ENCODE measurements at regions not wholly inside any gene's neighbourhood (a gene's known extent, or its start where the extent isn't known, plus 50 kb on each side); places are given as distances from the start of the nearest gene placed in this dataset.
"Not testable (repeated sequence)": the region's sequence is repeated elsewhere in the genome, so short reads cannot be mapped to it uniquely, and the experiment has no call there.

DNA sequence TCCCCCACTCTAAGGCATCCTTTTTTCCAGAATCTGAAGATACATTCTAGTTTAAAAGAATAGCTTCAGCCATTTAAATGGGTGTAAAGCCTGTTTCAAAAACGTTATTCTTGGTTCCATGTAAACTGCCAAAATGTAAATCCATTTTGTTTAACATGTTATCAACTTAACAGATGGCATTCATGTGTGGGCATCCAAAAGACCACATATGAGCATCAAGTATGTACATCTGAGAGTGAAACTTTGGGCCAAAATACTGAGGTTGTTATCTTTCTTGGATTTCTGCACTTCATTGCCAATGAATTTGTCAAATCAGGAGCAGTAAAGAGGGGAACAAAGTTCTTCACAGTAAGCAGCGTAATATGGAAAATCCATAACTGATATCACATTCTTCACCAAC, 395.4 kb downstream of the ZNF804A start:
- no peak for DNase-seq (ENCODE audit: low read depth, low spot score)

DNA sequence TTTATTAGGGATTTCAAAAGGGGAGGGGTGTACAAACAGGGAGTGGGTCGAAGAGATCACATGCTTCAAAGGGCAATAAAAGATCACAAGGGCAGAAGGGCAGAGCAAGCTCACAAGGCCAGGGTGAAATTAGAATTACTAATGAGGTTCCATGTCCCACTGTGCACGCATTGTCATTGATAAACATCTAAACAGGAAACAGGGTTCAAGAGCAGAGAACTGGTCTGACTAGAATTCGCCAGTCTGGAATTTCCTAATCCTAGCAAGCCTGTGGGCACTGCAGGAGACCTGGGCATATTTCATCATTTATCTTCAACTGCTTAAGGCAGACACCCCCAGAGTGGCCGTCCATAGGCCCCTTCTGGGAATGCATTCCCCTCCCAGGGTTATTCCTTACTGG, 408.2 kb downstream of the ZNF804A start:
- DNase-seq (ENCODE audit: low read depth, low spot score), result no peak

DNA sequence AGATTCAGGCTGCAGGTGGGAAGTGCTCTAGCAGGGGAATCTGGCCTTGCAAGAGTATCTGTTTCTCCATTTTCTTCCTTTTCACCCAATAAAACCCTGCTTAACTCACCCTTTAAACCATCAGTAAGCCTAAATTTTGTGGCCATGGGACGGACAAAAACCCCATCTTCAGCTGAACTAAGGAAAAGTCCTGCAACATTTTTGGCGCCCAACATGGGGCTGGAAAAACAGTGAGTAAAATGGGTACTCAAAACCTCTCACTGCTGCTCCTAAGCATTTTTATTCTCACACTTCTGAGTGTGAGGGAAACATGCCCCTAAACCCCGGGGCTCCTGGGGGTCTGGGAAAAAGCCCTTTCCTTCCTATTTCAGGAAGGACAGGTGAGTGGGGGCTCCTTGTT, 414.3 kb downstream of the ZNF804A start:
- peak; percentile 29 for DNase-seq (ENCODE audit: low read depth, low spot score)

DNA sequence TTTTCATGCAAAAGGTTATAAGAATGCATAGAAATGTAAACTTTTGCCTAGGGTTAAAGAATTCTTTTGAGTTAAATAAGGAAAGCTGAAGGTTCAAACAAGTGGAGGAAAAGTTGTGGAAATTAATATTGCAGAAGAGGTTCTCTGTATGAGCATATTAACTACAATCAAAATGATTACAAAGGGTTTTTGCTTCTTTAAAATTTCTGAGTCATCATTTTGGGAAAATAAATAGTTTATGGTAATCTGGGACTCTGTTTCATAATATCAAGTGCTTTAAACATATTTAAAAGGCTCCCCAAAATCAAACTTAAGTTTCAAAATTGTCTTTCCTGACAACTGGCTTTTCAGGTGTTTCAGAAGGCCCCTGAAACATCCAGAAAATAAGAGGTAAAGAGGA, 415.7 kb downstream of the ZNF804A start:
- DNase-seq (ENCODE audit: low read depth, low spot score), result no peak

DNA sequence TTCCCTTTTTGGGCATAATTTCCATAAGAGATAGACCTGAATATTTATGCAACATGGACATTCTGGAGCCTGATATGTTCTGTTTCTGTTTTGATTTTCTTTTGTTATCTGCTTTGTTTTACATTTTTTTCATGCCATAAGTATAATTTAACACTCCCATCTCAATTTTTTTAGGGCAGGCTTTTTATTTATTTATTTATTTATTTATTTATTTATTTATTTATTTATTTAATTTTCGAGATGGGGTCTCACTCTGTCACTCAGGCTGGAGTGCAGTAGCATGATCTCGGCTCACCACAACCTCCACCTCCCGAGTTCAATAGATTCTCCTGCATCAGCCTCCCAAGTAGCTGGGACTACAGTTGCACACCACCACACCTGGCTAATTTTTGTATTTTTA, 427.6 kb downstream of the ZNF804A start:
- DNase-seq (ENCODE audit: low read depth, low spot score), result not testable (repeated sequence)

DNA sequence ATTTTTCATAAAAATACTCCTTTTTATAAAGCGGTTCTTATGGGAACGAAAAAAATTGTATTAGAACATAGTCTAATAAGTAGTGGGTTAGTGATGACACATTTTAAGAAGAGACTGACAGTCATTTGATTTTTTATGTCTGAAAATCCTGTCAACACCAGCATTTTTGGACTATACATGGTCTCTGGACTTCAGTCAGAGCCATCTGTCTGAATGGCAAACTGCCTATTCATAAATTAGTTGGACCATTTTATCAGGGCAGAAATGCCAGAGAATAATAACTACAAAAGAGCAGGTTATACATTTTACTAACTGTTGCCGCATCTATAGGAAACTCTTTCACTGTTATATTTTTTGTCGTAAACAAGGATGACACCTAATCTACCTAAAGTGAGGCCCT, 437.6 kb downstream of the ZNF804A start:
- no peak for DNase-seq (ENCODE audit: low read depth, low spot score)

DNA sequence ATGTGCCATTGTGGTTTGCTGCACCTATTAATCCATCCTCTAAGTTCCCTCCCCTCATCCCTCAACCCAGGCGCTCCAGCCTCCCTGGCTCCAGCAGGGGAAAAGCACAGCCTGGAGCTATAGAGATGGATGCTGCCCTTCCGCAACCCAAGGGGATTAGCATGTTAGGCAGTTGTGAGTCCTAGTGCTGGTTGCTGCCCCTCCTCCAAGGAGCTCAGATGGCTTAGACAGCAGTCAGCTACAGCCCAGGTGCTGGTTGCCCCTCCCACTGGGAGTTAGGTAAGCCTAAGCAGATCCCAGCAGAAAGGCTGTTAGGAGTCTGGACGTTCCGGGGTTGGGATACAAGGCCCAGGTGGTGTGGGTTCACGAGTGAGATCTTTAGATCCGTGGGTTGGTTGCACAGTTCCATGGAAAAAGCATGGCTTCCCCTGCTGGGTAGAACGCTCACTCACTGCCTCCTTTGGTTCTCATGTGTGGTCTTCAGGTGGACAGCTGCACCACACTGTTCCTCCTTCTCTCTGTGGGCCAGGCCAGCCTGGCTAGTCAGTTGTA, 446.1 kb downstream of the ZNF804A start:
- no peak for DNase-seq (ENCODE audit: low read depth, low spot score)

DNA sequence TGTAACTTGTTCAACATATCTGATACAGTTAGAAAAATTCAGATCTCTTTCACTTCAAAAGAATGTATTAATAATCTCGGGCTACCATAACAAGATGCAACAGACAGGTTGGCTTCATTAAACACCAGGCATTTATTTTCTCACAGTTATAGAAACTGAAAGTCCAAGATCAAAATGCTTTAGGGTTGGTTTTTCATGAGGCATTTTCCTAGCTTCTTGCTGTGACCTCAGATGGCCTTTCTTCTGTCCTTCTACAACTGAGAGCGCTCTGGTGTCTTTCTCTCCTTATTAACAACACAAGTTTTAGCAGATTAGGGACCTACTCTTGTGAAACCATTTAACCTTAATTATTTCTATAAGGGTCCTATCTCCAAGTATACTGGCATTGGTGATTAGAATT, 452.5 kb downstream of the ZNF804A start:
- no peak for DNase-seq (ENCODE audit: low read depth, low spot score)

DNA sequence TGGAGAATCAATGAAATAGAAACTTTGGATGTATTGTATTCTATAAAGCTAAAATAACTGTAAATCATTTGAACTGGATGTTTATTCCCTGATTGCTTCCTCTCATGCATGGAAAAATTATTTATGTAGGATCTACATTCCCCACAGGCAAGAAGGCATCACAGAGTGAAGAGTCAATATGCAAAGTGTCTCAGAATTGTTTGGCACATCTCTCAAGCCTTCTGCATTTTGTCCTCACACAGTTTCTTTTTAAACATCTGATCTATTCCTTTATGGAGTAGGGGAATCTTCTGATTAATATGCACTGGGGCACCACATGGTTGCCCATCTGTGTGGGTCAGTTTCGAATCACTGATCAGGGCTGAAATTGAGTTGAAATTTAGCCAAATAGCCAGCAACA, 465.4 kb downstream of the ZNF804A start:
- no peak for DNase-seq (ENCODE audit: low read depth, low spot score)

DNA sequence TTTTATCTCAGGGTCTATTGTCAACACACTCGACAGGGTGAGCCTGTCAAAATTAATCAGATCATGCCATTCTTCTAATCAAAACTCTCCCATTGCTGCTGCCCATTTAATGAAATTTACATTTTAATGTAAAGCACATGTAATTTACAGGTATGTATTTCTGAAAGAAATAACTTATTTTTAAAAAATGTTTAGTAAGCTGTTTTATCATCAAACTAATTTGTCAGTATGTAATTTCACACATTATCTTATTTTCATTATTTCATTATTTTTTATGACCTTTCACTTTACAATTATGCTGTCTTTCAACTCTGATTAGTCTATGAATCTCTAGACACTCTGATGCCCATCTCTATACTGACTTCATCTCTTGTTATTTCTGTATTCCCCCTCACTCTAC, 467.8 kb downstream of the ZNF804A start:
- DNase-seq (ENCODE audit: low read depth, low spot score), result no peak

DNA sequence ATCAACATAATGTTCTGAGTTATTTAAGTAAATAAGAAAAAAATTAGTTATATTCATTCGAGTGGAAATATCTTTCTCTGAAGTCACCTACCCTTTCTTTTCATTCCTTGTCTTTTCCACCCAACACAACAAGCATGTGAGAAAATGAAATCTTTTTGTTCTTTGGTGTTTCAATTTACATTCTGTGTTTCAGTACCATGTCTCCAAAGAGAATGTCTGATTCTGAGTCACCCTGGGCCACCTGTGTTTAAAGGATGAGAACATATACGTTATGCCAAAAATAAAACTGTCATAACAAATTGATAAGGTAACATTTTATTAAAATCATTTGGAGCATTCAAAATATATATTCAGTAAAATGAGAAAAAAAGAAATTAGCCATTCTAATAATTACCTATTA, 470.8 kb downstream of the ZNF804A start:
- no peak for DNase-seq (ENCODE audit: low read depth, low spot score)

DNA sequence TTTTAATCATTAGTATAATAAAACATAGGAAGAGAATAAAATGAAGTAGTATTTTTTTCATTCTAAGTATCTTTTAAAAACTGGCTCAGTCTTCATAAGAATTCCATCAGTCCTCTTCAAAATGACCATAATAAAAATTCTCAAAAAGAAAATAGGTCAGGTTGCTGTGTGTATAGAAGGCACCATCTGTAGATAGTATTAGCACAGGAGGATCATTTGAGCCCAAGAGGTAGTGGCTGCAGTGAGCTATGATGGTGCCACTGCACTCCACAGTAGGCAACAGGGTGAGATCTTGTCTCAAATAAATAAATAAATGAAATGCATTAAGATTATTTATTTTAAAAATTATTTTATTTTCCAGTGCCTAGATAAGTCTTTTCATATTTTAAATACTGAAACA, 475.8 kb downstream of the ZNF804A start:
- DNase-seq (ENCODE audit: low read depth, low spot score), result no peak

DNA sequence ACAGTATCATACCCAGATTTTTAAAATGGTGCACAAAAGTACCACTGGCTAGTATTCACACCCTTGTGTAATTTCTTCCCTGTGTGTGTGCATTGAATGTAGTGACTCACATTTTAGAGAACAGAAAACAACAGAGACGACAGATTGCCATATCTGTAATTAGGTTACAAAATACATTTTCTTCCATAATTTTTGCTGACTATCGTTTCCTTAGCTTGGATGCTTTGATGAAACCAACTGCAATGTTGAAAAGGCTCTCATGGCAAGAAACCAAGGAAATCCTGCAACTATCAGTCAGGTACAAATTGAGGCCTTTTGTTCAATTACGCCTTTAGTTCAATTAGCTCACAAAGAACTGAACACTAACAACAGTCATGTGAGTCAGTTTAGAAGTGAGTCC, 484.4 kb downstream of the ZNF804A start:
- DNase-seq (ENCODE audit: low read depth, low spot score), result no peak

DNA sequence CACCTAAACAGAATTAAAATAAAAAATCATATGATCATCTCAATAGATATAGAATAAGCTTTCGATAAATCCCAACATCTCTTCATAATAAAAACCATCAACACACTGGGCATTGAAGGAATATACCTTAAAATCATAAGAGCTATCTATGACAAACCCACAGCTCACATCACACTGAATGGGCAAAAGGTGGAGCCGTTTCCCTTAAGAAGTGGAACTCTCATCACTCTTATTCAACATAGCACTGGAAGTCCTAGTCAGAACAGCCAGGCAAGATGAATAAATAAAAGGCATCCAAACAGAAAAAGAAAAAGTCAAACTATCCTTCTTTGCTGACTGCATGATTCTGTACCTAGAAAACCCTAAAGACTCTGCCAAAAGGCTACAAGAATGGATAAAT, 510.3 kb downstream of the ZNF804A start:
- DNase-seq (ENCODE audit: low read depth, low spot score), result no peak

DNA sequence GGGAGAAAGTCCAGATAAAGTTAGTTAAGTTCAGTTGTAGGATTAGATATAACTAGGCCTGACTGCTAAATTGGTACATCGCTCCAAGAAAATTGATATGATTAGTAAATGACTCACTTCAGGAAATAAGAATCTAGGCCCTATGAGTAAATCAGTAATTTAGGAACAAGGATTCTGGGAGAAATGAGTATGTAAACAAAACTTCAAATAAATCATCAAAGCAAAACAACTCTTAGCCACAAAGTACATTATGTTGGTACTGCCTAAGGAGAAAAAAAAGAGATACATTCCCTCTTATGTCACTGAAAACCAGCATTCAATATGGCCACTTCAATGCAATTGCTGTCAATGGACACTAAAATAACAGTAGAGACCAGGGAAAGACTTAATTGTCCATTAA, 529.1 kb downstream of the ZNF804A start:
- DNase-seq (ENCODE audit: low read depth, low spot score), result no peak

DNA sequence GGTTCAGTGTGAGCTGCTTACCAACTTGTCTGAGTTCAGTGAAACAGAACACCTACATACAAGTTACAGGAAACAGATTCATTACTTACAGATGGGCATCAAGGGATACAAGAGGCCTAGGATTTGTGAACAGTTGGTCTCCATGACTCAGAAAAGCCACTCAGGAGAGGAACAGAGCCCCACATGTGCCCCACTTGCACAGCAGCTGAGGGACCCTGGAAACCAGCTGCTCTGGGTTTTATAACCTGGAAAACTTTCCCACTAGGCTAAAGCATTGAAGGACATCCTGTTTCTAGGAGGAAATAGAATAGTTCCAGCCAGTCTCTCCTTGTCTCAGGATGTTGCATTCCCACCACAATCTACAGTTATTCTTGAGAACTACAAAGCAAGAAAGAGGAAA, 530.0 kb downstream of the ZNF804A start:
- DNase-seq (ENCODE audit: low read depth, low spot score), result no peak

DNA sequence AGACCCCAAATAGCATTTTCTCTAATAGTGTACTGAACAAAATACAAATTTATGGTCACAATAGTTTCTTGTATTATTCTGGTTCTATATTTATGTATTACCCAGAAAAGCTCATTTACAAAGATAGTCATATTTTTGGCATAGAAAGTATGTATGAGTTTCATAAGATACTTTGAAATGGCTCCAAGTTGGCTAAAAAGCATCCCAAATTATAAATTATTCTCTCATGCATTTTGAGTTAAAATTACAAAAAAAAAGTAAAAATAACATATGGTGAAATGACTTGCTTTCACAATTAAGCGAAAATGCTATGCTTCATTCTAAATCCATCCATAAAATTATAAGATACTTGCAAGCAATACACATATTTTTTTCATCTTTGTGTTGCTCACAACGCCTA, 530.7 kb downstream of the ZNF804A start:
- DNase-seq (ENCODE audit: low read depth, low spot score), result no peak

DNA sequence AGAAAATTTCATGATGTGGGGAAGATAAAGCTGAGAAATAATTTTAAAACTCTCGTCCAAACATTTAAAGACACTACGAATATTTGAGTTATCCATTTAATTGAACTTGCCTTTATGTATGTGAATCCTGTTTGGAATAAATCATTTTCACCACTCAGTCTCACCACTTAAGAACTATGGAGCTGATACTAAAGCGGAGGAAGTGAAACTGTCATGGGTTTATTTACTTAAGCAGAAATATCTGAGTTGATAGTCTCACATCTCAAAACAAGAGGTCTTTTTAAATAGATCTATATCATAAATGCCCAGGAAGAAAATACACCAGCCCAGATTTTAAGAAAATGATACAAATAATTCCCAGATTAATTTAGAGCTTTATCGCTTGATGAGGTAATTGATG, 532.4 kb downstream of the ZNF804A start:
- no peak for DNase-seq (ENCODE audit: low read depth, low spot score)

DNA sequence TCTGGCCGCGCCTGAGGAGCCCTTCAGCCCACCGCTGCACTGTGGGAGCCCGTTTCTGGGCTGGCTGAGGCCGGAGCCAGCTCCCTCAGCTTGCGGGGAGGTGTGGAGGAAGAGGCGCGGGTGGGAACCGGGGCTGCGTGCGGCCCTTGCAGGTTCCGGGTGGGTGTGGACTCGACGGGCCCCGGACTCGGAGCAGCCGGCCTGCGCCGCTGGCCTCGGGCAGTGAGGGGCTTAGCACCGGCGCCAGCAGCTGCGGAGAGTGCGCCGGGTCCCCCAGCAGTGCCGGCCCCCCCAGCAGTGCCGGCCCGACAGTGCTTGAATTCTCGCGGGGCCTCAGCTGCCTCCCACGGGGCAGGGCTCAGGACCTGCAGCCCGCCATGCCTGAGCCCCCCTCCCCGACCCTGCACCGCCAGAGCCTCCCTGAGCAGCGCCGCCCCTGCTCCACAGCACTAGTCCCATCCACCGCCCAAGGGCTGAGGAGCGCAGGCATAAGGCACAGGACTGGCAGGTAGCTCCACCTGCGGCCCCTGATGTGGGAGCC, 534.2 kb downstream of the ZNF804A start:
- no peak for DNase-seq (ENCODE audit: low read depth, low spot score)

DNA sequence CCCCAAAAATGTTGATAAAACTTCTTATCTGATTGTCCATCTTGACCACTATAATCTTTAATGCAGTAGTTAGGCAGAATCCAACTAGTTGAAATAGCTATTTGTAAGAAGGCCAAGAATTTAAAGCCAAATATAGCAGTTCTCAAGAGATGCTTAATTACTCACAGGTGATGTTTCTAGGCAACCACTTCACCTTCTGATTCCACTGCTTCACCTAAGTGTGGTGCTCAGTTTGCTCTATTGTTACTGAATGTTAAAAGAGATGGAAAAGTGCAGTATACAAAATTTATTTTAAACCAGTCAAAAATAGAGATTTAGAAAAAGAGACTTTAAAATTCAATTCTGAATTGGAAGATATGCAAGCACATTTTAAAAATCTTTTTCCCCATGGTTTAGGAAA, 539.4 kb downstream of the ZNF804A start:
- no peak for DNase-seq (ENCODE audit: low read depth, low spot score)

DNA sequence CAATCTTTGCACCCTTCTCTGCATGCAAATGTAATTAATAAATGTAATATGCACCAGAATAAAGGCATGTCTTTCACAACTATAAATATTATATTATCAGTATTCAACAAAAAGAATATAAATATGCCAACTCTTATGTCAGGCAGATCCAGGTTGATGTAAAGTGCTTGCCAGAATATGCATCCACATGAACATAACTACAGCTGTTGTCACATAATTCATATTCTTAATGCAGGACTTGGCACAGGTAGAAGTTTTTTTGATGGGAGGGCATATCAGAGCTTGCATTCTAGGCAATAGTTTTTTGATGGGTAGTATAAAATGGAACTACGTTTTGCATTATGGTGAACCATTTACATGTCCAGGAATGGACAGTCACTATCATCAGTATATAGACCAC, 544.3 kb downstream of the ZNF804A start:
- no peak for DNase-seq (ENCODE audit: low read depth, low spot score)

DNA sequence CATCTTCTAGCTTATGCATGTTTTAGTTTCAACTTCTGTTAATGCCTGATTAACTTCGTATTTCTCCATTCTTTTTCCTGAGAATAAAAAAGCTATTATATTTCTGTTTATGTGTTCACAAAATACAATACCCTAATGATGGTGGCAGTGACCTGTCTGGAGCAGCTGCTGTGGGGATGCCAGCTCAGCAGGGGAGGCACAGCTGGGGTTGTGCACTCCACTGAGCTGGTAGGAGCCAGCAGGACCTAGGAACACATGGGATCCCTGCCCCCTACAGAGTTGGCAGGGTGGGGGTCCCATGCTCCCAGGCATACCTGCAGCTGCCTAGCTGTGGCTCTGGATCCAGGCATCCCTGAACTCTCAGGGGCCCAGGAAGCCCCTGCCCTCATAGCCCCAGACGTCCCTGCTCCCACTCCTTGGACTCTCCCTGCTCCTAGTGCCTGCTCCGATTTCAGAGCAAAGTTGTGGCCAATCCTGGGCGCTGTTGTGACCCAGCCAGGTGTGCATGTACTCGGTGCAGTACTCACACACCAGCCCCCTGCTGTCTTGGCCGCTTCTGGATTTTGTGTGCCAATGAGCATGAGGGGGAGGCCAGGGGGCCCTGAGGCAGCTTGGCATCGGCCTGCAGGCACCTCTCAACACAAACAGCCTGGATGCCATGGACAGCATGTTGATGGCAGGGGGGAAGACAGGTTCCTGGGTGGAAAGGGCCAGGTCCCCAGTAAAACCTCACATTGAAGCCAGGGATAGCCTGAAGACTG, 546.0 kb downstream of the ZNF804A start:
- no peak for DNase-seq (ENCODE audit: low read depth, low spot score)

DNA sequence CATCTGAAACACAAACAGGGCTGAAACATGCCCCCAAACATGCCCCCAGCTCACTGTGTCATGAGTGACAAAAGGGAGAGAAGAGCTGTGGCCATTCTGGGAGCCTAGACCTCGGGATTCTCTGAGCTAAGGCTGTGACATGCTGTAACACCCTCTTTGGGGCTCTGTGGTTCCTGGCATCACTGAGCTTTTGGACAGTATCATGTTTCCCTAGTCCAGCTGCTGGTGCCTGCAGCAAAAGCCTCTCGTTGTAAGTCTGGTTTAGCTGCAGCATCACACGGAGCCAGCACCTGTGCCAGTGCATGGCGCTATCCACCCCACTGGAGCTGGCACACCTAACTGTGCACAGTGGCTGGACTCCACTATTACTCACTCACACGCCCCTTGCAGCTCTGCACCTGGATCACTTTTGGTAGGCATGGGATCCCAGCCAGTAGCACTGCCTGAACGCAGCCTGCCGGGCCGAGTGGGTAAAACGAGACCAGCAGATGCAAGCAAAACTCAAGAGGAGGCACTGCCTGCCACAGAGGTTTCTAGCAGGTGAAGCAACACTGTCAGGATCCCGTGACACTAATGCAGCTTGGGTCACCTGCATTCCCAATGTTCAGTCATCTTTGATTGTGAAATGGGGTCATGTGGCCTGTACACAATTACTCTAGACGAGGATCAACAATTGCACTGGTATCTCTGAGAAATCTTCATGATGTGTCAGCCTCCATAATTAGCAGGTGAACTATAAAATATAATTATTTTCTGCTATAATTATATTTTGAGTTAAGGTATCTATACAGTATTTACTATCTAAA, 547.2 kb downstream of the ZNF804A start:
- no peak for DNase-seq (ENCODE audit: low read depth, low spot score)
